NCI-H748 (cell line): ENCODE measurements at regions not wholly inside any gene's neighbourhood (a gene's known extent, or its start where the extent isn't known, plus 50 kb on each side); places are given as distances from the start of the nearest gene placed in this dataset.
"Not testable (repeated sequence)": the region's sequence is repeated elsewhere in the genome, so short reads cannot be mapped to it uniquely, and the experiment has no call there.

Source experiments
- DNase-seq: peaks from one replicate; lab custom pipeline; 2025; ENCODE audit not compliant: unreplicated experiment; lab: John Stamatoyannopoulos, UW

GRCh38 chr20:30811885-30812671 is 445.4 kb upstream of the DEFB115 start:
- peak; percentile 88 for DNase-seq

- DNase-seq: no peak
Measured at GRCh38 chr20:30812739-30813411, 444.6 kb upstream of the DEFB115 start.

GRCh38 chr20:30813412-30814311 is 443.8 kb upstream of the DEFB115 start:
- peak; percentile 15 for DNase-seq

GRCh38 chr20:30814312-30814639 is 443.2 kb upstream of the DEFB115 start:
- not testable (repeated sequence) for DNase-seq

- not testable (repeated sequence) for DNase-seq
Measured at GRCh38 chr20:30815027-30815576, 442.4 kb upstream of the DEFB115 start.

- DNase-seq: no peak
Measured at GRCh38 chr20:30815577-30816181, 441.8 kb upstream of the DEFB115 start.

- DNase-seq: peak; percentile 62
Measured at GRCh38 chr20:30816182-30816645, 441.2 kb upstream of the DEFB115 start.

GRCh38 chr20:30821615-30822014 is 435.8 kb upstream of the DEFB115 start:
- not testable (repeated sequence) for DNase-seq

- not testable (repeated sequence) for DNase-seq
Measured at GRCh38 chr20:30824666-30825065, 432.8 kb upstream of the DEFB115 start.

- DNase-seq: not testable (repeated sequence)
Measured at GRCh38 chr20:30845923-30846322, 411.5 kb upstream of the DEFB115 start.

- DNase-seq: not testable (repeated sequence)
Measured at GRCh38 chr20:30868271-30868670, 389.2 kb upstream of the DEFB115 start.

GRCh38 chr20:30871127-30871526 is 386.3 kb upstream of the DEFB115 start:
- DNase-seq: not testable (repeated sequence)

- DNase-seq: not testable (repeated sequence)
Measured at GRCh38 chr20:30872252-30872651, 385.2 kb upstream of the DEFB115 start.

GRCh38 chr20:30875868-30876267 is 381.6 kb upstream of the DEFB115 start:
- not testable (repeated sequence) for DNase-seq

- DNase-seq: peak; percentile 28
Measured at GRCh38 chr20:30891400-30891799, 366.1 kb upstream of the DEFB115 start.

- no peak for DNase-seq
Measured at GRCh38 chr20:30892541-30893345, 364.7 kb upstream of the DEFB115 start.

- not testable (repeated sequence) for DNase-seq
Measured at GRCh38 chr20:30893346-30894314, 363.8 kb upstream of the DEFB115 start.

- DNase-seq: not testable (repeated sequence)
Measured at GRCh38 chr20:30894707-30895353, 362.6 kb upstream of the DEFB115 start.
